GM12865 (cell line): ENCODE measurements at regions not wholly inside any gene's neighbourhood (a gene's known extent, or its start where the extent isn't known, plus 50 kb on each side); places are given as distances from the start of the nearest gene placed in this dataset.

ENCODE experiments used
- DNase-seq: peaks from one replicate; pipeline ENCODE4 v3.0.0; 2010; ENCODE audit warnings: low read depth
- H3K4me3 ChIP-seq: 2 replicates; pipeline ENCODE4 v1.5.1; 2011; ENCODE audit warnings: mild to moderate bottlenecking, low read depth, low read length, control low read depth
- CTCF ChIP-seq: IDR thresholded peaks from 2 replicates; pipeline ENCODE4 v1.5.1; 2011; ENCODE audit warnings: low read length, control low read depth, low read depth, inconsistent platforms; ENCODE audit not compliant: insufficient read depth; ENCODE audit errors: missing control alignments

GRCh38 chr2:191543708-191544107 lies 134.2 kb upstream of the NABP1 start:
- DNase-seq, result no peak
- H3K4me3 ChIP-seq, result no peak overlapping the region
- TF ChIP-seq CTCF, result no peak

DNA sequence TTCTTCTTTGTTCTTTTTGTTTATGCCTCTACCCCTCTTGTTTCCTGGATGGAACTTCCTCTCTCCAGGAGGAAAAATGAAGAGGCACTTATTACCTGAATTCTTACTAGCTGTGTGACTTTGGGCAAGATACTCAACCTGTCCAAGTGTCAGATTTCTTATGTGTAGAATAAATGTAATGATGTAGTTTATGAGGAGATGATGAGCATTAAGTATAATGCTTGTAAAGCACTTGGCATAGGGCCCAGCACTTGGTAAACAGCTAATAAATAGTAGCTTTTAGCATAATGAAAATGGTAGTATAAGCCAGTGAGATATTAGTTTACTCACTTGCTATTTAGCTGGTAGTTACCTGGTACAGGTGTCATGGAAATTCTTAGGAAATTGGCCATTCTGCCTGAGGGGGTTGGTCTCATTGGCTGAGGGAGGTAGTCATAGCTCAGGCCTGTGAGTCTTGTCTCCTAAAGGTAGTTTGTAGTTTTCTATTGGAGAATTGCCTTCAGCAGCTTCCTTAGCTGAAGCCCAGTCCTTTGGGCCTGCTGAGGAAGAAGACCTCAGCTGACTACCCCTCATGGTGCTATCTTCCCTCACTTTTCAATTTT lies 133.4 kb upstream of the NABP1 start:
- no peak overlapping the region for H3K4me3 ChIP-seq
- no peak for TF ChIP-seq CTCF
- DNase-seq, result no peak

GRCh38 chr2:191545361-191545760 lies 132.6 kb upstream of the NABP1 start:
- H3K4me3 ChIP-seq, result no peak overlapping the region
- no peak for DNase-seq
- TF ChIP-seq CTCF, result no peak

GRCh38 chr2:191552066-191552465 lies 125.9 kb upstream of the NABP1 start:
- no peak for DNase-seq
- H3K4me3 ChIP-seq, result no peak overlapping the region
- no peak for TF ChIP-seq CTCF

- DNase-seq, result no peak
- no peak for TF ChIP-seq CTCF
- H3K4me3 ChIP-seq, result no peak overlapping the region
Measured at GRCh38 chr2:191554240-191554639, 123.7 kb upstream of the NABP1 start.

GRCh38 chr2:191555092-191555742 lies 122.7 kb upstream of the NABP1 start:
- H3K4me3 ChIP-seq, result no peak overlapping the region
- TF ChIP-seq CTCF, result peak; percentile 69

GRCh38 chr2:191556463-191556862 lies 121.5 kb upstream of the NABP1 start:
- no peak for DNase-seq
- no peak for TF ChIP-seq CTCF
- H3K4me3 ChIP-seq, result no peak overlapping the region

More at GRCh38 chr2:191555092-191555742, 122.7 kb upstream of the NABP1 start:
- DNase-seq, result peak; percentile 83
